ENCODE measurements at regions not wholly inside any gene's neighbourhood (a gene's known extent, or its start where the extent isn't known, plus 50 kb on each side); places are given as distances from the start of the nearest gene placed in this dataset.

GRCh38 chr4:89586318-89586717, 250.6 kb downstream of the SNCA start:
- no peaks in the 10 kb centered on the region for H3K36me3 Mint-ChIP-seq (ENCODE audit: insufficient read depth, unreplicated experiment)
- H3K4me1 Mint-ChIP-seq (ENCODE audit: insufficient read depth, unreplicated experiment): no peaks in the 10 kb centered on the region
- no peak overlapping the region for H3K4me3 Mint-ChIP-seq (ENCODE audit: unreplicated experiment)
- POLR2A ChIA-PET: interaction anchor here (0.6 to 1.0 kb wide), 2 partner anchors 99 to 248 kb away, joined by 3 read pairs; no protein-coding TSS in a partner anchor
- H3K27me3 Mint-ChIP-seq (ENCODE audit: insufficient read depth, unreplicated experiment): no peaks in the 10 kb centered on the region
- TF ChIP-seq, protein P1, sequence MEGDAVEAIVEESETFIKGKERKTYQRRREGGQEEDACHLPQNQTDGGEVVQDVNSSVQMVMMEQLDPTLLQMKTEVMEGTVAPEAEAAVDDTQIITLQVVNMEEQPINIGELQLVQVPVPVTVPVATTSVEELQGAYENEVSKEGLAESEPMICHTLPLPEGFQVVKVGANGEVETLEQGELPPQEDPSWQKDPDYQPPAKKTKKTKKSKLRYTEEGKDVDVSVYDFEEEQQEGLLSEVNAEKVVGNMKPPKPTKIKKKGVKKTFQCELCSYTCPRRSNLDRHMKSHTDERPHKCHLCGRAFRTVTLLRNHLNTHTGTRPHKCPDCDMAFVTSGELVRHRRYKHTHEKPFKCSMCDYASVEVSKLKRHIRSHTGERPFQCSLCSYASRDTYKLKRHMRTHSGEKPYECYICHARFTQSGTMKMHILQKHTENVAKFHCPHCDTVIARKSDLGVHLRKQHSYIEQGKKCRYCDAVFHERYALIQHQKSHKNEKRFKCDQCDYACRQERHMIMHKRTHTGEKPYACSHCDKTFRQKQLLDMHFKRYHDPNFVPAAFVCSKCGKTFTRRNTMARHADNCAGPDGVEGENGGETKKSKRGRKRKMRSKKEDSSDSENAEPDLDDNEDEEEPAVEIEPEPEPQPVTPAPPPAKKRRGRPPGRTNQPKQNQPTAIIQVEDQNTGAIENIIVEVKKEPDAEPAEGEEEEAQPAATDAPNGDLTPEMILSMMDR (IDR thresholded peaks at IDR 0.05; ENCODE audit: unreplicated experiment): no peak
- no peaks in the 10 kb centered on the region for H3K9me3 Mint-ChIP-seq (ENCODE audit: unreplicated experiment)
- CTCF ChIA-PET: interaction anchor here (0.7 to 1.7 kb wide), 7 partner anchors 14 to 360 kb away, joined by 3 to 5 read pairs (median 4); no protein-coding TSS in a partner anchor
- intact Hi-C loops (cut with micrococcal nuclease): no loop called here
- no peak overlapping the region for H3K27ac Mint-ChIP-seq (ENCODE audit: low read depth, unreplicated experiment)
- BruUV-seq (replicated peaks): no TSS peak
- no peak for DNase-seq (ENCODE audit: unreplicated experiment)

DNA sequence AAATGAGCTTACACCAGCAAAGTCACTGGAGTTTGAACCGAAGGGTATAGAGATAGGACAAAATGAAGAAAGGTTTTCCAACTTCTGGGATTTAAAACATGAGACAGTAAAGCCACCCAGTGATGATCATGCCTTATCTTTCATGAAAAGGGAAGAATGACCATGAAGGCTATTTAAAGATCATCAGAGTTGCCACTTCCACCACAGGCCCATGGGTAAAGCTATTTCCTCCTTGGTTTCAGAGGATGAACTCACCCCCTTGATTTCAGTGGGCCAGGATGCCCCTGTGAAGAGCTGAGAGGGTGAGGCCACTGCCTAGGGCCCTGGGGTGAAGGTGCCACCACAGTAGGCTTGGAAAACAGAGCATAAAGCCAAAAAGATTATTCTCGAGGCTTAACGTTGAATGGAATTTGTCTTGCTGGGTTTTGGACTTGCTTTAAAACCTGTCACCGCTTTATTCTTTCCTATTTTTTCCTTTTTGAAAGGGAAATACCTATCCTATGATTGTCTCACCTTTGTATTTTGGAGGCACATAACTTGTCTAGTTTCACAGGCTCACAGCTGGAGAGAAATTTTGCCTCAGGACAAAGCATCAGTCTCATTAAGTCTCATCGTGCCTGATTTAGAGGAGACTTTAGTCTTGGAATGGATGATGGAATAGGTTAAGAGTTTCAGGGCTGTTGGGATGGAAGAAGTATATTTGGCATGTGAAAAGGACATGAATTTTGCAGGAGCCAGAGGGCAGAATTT, 254.0 kb downstream of the SNCA start:
- Mint-ChIP-seq H3K9me3 (ENCODE audit: unreplicated experiment) (no peaks in the 10 kb centered on the region), H3K36me3 (ENCODE audit: insufficient read depth, unreplicated experiment) (no peaks in the 10 kb centered on the region), H3K27ac (ENCODE audit: low read depth, unreplicated experiment) (no peak overlapping the region), H3K4me1 (ENCODE audit: insufficient read depth, unreplicated experiment) (no peaks in the 10 kb centered on the region), H3K27me3 (ENCODE audit: insufficient read depth, unreplicated experiment) (no peaks in the 10 kb centered on the region), H3K4me3 (ENCODE audit: unreplicated experiment) (no peak overlapping the region)
- TF ChIP-seq, protein P1 (IDR thresholded peaks at IDR 0.05; ENCODE audit: unreplicated experiment): no peak
- no peak for DNase-seq (ENCODE audit: unreplicated experiment)
- CTCF ChIA-PET: interaction anchor here (0.7 kb wide), 1 partner anchor 12 kb away, joined by 3 read pairs; no protein-coding TSS in a partner anchor
- BruUV-seq (replicated peaks): no TSS peak
- intact Hi-C loops (cut with micrococcal nuclease): no loop called here
- POLR2A ChIA-PET: no interaction called here

DNA sequence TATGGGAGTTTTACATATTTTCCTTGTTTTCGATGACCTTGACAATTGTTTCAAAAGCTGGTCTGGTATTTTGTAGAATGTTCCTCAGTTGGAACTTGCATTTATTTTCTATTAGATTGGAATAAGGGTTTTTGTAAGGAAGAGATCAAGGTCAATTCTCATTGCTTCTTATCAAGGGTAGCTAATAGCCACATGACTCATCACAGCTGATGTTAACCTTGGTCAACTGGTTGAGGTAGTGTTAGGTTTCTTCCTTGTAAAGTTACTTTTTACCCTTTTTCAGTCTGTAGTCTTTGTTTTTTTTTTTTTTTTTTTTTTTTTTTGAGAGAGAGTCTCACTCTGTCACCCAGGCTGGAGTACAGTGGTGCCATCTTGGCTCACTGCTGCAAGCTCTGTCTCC, 257.2 kb downstream of the SNCA start:
- no peak overlapping the region for H3K27ac Mint-ChIP-seq (ENCODE audit: low read depth, unreplicated experiment)
- no peaks in the 10 kb centered on the region for H3K36me3 Mint-ChIP-seq (ENCODE audit: insufficient read depth, unreplicated experiment)
- ChIA-PET CTCF (interaction anchor here (0.6 kb wide), 1 partner anchor 8 kb away, joined by 4 read pairs; no protein-coding TSS in a partner anchor), POLR2A (no interaction called here)
- H3K27me3 Mint-ChIP-seq (ENCODE audit: insufficient read depth, unreplicated experiment): no peaks in the 10 kb centered on the region
- DNase-seq (ENCODE audit: unreplicated experiment): no peak
- BruUV-seq (replicated peaks): no TSS peak
- no peaks in the 10 kb centered on the region for H3K9me3 Mint-ChIP-seq (ENCODE audit: unreplicated experiment)
- no peaks in the 10 kb centered on the region for H3K4me1 Mint-ChIP-seq (ENCODE audit: insufficient read depth, unreplicated experiment)
- intact Hi-C loops (cut with micrococcal nuclease): no loop called here
- H3K4me3 Mint-ChIP-seq (ENCODE audit: unreplicated experiment): no peak overlapping the region
- TF ChIP-seq, protein P1 (IDR thresholded peaks at IDR 0.05; ENCODE audit: unreplicated experiment): no peak

- H3K4me1 Mint-ChIP-seq (ENCODE audit: insufficient read depth, unreplicated experiment): no peaks in the 10 kb centered on the region
Observed at GRCh38 chr4:89576246-89576645, 260.7 kb downstream of the SNCA start.

More at GRCh38 chr4:89576246-89576645, 260.7 kb downstream of the SNCA start:
- H3K4me3 Mint-ChIP-seq (ENCODE audit: unreplicated experiment): no peak overlapping the region
- no TSS peak for BruUV-seq (replicated peaks)
- no peak overlapping the region for H3K27ac Mint-ChIP-seq (ENCODE audit: low read depth, unreplicated experiment)
- intact Hi-C loops (cut with micrococcal nuclease): no loop called here
- TF ChIP-seq, protein P1 (IDR thresholded peaks at IDR 0.05; ENCODE audit: unreplicated experiment): no peak
- POLR2A ChIA-PET: no interaction called here
- no peak for DNase-seq (ENCODE audit: unreplicated experiment)
- H3K27me3 Mint-ChIP-seq (ENCODE audit: insufficient read depth, unreplicated experiment): no peaks in the 10 kb centered on the region
- CTCF ChIA-PET: no interaction called here
- no peaks in the 10 kb centered on the region for H3K9me3 Mint-ChIP-seq (ENCODE audit: unreplicated experiment)
- no peaks in the 10 kb centered on the region for H3K36me3 Mint-ChIP-seq (ENCODE audit: insufficient read depth, unreplicated experiment)

All from MCF 10A (cell line).